ENCODE measurements at regions not wholly inside any gene's neighbourhood (a gene's known extent, or its start where the extent isn't known, plus 50 kb on each side); places are given as distances from the start of the nearest gene placed in this dataset.

GRCh38 chr6:5860849-5861248 is 145.9 kb downstream of the NRN1 start:
- Histone ChIP-seq H3K9me3 (no peaks in the 10 kb centered on the region), H3K27ac (no peak overlapping the region), H3K36me3 (no peaks in the 10 kb centered on the region), H3K4me1 (ENCODE audit: insufficient read depth) (no peaks in the 10 kb centered on the region), H3K4me3 (no peak overlapping the region), H3K27me3 (no peaks in the 10 kb centered on the region)
- intact Hi-C loops (cut with DNase I) = no loop called here
- DNase-seq = no peak
- 82 to 87% (median 86%) methylated on average over 5 of the region's 5 CpGs for whole genome bisulfite sequencing, 3 donors
- TF ChIP-seq CTCF (IDR thresholded peaks at IDR 0.05) (no peak), EP300 (IDR thresholded peaks at IDR 0.05) (no peak), POLR2A (IDR thresholded peaks at IDR 0.05) (no peak)

DNA sequence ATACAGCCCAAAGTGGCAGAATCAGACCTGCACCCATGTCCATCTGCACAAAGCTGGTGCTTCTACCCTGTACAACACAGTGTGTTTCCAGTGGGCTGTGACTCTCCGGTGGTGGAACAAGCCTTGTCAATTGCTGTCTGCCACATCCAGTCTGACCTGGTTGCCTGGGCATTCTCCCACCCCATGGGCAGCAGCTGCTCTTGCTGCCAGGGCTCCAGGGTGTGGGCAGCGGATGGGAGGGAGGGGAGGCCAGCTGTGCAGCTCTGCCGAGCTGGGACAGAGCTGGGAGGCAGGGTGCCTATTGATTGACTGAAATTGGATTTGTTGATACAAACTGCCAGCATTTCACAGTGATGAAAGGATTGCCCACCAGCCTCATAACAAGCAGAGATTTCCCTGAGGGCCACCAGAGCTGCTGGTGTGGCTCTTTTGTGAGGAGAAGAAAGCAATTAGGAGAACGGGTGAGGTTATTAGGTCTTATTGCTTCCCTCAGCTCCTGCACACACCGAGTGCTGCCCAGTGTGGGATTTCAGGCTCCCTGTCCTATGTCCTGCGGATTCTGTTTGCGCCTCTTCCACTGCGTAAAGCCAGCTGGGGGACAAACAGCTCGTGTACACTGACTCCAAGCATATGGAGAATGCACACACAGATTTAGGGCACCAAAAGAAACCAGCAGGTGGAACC is 150.8 kb downstream of the NRN1 start:
- no peak for DNase-seq
- Histone ChIP-seq H3K9me3 (no peaks in the 10 kb centered on the region), H3K27me3 (no peaks in the 10 kb centered on the region), H3K4me3 (no peak overlapping the region), H3K4me1 (ENCODE audit: insufficient read depth) (no peaks in the 10 kb centered on the region), H3K27ac (no peak overlapping the region), H3K36me3 (no peaks in the 10 kb centered on the region)
- intact Hi-C loops (cut with DNase I) = no loop called here
- WGBS, 3 donors = 66 to 69% (median 67%) methylated on average over 7 to 9 of the region's 9 CpGs
- TF ChIP-seq CTCF (IDR thresholded peaks at IDR 0.05) (no peak), POLR2A (IDR thresholded peaks at IDR 0.05) (no peak), EP300 (IDR thresholded peaks at IDR 0.05) (no peak)

DNA sequence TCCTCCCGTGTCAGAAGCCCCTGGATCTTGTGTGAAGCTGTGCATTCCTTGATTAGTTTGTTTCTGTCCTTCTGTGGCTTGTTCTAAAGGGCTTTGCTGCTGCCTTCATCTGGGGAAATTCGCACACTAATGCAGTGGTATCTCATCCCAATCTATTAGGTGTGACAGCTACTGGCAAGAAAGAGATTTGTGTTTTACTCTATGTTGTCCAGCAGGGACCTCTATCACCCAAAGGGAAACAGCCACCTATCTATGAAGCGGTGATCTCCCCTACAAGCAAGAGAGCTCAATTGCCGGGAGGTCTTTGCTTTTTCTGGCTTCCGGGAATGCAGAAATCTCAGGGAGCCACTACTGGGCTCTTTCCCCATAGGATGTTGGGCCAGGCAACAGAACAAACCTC is 151.8 kb downstream of the NRN1 start:
- DNase-seq = no peak
- Histone ChIP-seq H3K9me3 (no peaks in the 10 kb centered on the region), H3K36me3 (no peaks in the 10 kb centered on the region), H3K27me3 (no peaks in the 10 kb centered on the region), H3K27ac (no peak overlapping the region), H3K4me3 (no peak overlapping the region), H3K4me1 (ENCODE audit: insufficient read depth) (no peaks in the 10 kb centered on the region)
- intact Hi-C loops (cut with DNase I) = no loop called here
- TF ChIP-seq EP300 (IDR thresholded peaks at IDR 0.05) (no peak), CTCF (IDR thresholded peaks at IDR 0.05) (no peak), POLR2A (IDR thresholded peaks at IDR 0.05) (no peak)
- 69 to 87% (median 79%) methylated on average over 5 of the region's 5 CpGs for WGBS, 3 donors

GRCh38 chr6:5851261-5851757 is 155.4 kb downstream of the NRN1 start:
- DNase-seq = no peak
- 1 to 4% (median 2%) methylated on average over 30 to 34 of the region's 34 CpGs for WGBS, 3 donors
- Histone ChIP-seq H3K9me3 (no peaks in the 10 kb centered on the region), H3K4me3 (no peak overlapping the region), H3K27me3 (no peaks in the 10 kb centered on the region), H3K4me1 (ENCODE audit: insufficient read depth) (no peaks in the 10 kb centered on the region), H3K27ac (no peak overlapping the region), H3K36me3 (no peaks in the 10 kb centered on the region)
- intact Hi-C loops (cut with DNase I) = no loop called here
- TF ChIP-seq EP300 (IDR thresholded peaks at IDR 0.05) (no peak), POLR2A (IDR thresholded peaks at IDR 0.05) (no peak), CTCF (IDR thresholded peaks at IDR 0.05) (no peak)

Measured in ovary (tissue), 7 donors.